ENCODE measurements at regions not wholly inside any gene's neighbourhood (a gene's known extent, or its start where the extent isn't known, plus 50 kb on each side); places are given as distances from the start of the nearest gene placed in this dataset.

GRCh38 chr6:40340957-40341356 is 246.2 kb downstream of the LRFN2 start:
- 64 to 78% methylated on average over 4 of the region's 6 CpGs for WGBS, 2 donors (ENCODE audit: low coverage in 1 of 2)
- ATAC-seq: no peak
- no peak for TF ChIP-seq POLR2AphosphoS5 (IDR thresholded peaks at IDR 0.05)
- no peak for TF ChIP-seq CTCF (IDR thresholded peaks at IDR 0.05)
- TF ChIP-seq POLR2A (IDR thresholded peaks at IDR 0.05): no peak
- no peak for TF ChIP-seq EP300 (IDR thresholded peaks at IDR 0.05)

GRCh38 chr6:40340196-40340595 is 247.0 kb downstream of the LRFN2 start:
- ATAC-seq: no peak
- Histone ChIP-seq H3K9me3 (no peaks in the 10 kb centered on the region), H3K4me3 (no peak overlapping the region), H3K4me1 (peaks cover 0 to 15% (median 0%) of the 10 kb centered on the region in 3 donors), H3K36me3 (no peaks in the 10 kb centered on the region), H3K27me3 (peaks cover 30% of the 10 kb centered on the region), H3K27ac (no peak overlapping the region)
- WGBS, 2 donors (ENCODE audit: low coverage in 1 of 2): 85% methylated on average over 4 of the region's 8 CpGs; no CpG with 5 or more reads in 1 of the 2 donors
- no peak for TF ChIP-seq CTCF (IDR thresholded peaks at IDR 0.05)
- TF ChIP-seq POLR2AphosphoS5 (IDR thresholded peaks at IDR 0.05): no peak
- TF ChIP-seq POLR2A (IDR thresholded peaks at IDR 0.05): no peak
- TF ChIP-seq EP300 (IDR thresholded peaks at IDR 0.05): no peak

More at GRCh38 chr6:40340957-40341356, 246.2 kb downstream of the LRFN2 start:
- Histone ChIP-seq H3K4me1 (peaks cover 0 to 15% (median 0%) of the 10 kb centered on the region in 3 donors), H3K27ac (no peak overlapping the region), H3K36me3 (no peaks in the 10 kb centered on the region), H3K4me3 (no peak overlapping the region), H3K9me3 (no peaks in the 10 kb centered on the region), H3K27me3 (peaks cover 24% of the 10 kb centered on the region)

- H3K36me3 ChIP-seq: no peaks in the 10 kb centered on the region
- no peak overlapping the region for H3K27ac ChIP-seq
- peaks cover 48% of the 10 kb centered on the region for H3K27me3 ChIP-seq
- no peak for TF ChIP-seq POLR2A (IDR thresholded peaks at IDR 0.05)
- TF ChIP-seq CTCF (IDR thresholded peaks at IDR 0.05): no peak
- TF ChIP-seq POLR2AphosphoS5 (IDR thresholded peaks at IDR 0.05): no peak
- TF ChIP-seq EP300 (IDR thresholded peaks at IDR 0.05): no peak
- 60 to 82% methylated on average over 1 to 5 of the region's 7 CpGs for WGBS, 2 donors (ENCODE audit: low coverage in 1 of 2)
- no peak for ATAC-seq
- H3K4me1 ChIP-seq: peaks cover 0 to 13% (median 0%) of the 10 kb centered on the region in 3 donors
- H3K9me3 ChIP-seq: no peaks in the 10 kb centered on the region
- H3K4me3 ChIP-seq: no peak overlapping the region
Observed at GRCh38 chr6:40338306-40338705, 248.9 kb downstream of the LRFN2 start.

DNA sequence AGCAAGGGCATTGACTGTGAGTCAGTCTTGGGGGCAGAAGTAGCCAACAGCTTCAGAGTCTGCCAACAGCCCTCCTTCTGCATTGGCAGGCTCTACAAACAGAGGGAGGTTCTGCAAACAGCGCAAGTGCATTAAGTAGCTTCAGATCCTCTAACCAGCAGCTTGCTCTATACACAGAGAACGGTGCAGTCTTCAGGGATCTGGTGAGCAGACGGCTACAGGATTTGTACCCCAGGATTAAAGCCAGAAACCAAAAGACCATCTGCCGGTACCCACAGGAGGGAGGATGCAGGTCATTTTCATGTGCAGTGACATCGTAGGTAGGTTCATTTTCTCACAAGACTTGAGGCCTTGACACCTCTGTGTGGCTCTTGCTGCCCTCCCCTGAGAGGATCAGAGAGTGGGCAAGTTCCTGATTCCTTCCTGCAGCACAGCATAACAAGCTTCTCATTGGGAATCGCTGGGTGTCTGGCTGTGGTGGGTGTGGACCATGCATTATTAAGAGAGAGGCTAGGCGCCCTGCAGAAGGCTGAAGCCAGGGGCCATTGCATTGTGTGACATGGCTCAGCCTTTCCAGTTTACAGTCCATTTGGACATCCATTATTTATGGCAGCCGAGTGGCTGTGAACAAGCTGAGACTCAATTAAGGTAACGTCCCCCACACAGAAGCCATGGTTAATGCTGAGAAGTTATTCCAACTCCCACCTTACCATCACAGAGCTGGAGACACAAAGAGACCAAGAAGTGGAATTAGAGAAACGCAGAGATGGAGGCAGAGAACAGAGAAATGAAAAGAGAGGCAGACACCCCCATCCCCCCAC is 250.0 kb downstream of the LRFN2 start:
- peaks cover 0 to 9% (median 0%) of the 10 kb centered on the region in 3 donors for H3K4me1 ChIP-seq
- H3K9me3 ChIP-seq: no peaks in the 10 kb centered on the region
- TF ChIP-seq POLR2AphosphoS5 (IDR thresholded peaks at IDR 0.05) (no peak), EP300 (IDR thresholded peaks at IDR 0.05) (no peak), POLR2A (IDR thresholded peaks at IDR 0.05) (no peak), CTCF (IDR thresholded peaks at IDR 0.05) (no peak)
- no peaks in the 10 kb centered on the region for H3K36me3 ChIP-seq
- ATAC-seq: no peak
- WGBS, 2 donors (ENCODE audit: low coverage in 1 of 2): 83 to 95% methylated on average over 4 to 7 of the region's 10 CpGs
- no peak overlapping the region for H3K4me3 ChIP-seq
- no peak overlapping the region for H3K27ac ChIP-seq
- peaks cover 60% of the 10 kb centered on the region for H3K27me3 ChIP-seq

DNA sequence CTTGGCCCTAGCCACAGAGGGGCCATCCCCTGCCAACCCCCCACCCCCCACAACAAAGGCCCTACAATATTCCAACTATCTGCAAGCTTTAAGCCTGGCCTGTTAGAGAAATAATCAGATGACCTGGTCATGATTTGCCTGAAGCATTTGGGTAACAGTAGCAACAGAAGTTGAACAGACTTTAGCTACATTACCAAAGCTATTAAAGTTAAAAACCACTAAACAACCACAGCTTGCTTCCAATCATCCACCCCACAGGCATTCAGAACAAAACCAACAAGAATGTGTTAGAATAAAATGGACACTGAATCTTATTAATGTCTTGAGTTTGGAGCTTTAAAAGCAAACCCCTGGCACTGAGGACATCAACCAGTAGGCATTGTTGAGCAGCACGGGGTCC is 250.9 kb downstream of the LRFN2 start:
- no peak for TF ChIP-seq POLR2A (IDR thresholded peaks at IDR 0.05)
- no peak for TF ChIP-seq EP300 (IDR thresholded peaks at IDR 0.05)
- no peak for TF ChIP-seq CTCF (IDR thresholded peaks at IDR 0.05)
- TF ChIP-seq POLR2AphosphoS5 (IDR thresholded peaks at IDR 0.05): no peak
- H3K9me3 ChIP-seq: no peaks in the 10 kb centered on the region
- ATAC-seq: no peak
- WGBS, 2 donors (ENCODE audit: low coverage in 1 of 2): 80 to 88% methylated on average over 1 of the region's 1 CpG
- no peaks in the 10 kb centered on the region for H3K36me3 ChIP-seq
- peaks cover 0 to under 1% (median 0%) of the 10 kb centered on the region in 3 donors for H3K4me1 ChIP-seq
- no peak overlapping the region for H3K4me3 ChIP-seq
- no peak overlapping the region for H3K27ac ChIP-seq
- H3K27me3 ChIP-seq: peaks cover 63% of the 10 kb centered on the region

All from gastroesophageal sphincter (tissue), 4 donors.